Activated T-helper 1 cell treated with anti-CD3 and anti-CD28 coated beads, Interleukin-2, amount 50 U/mL, for 16 hours (primary cell): ENCODE measurements at regions not wholly inside any gene's neighbourhood (a gene's known extent, or its start where the extent isn't known, plus 50 kb on each side); places are given as distances from the start of the nearest gene placed in this dataset.

Source experiments
- DNase-seq, 2 donors: peaks; one replicate each; pipeline ENCODE4 v3.0.0-alpha.2; 2020; ENCODE audit warnings: low read depth in 1 of 2, low spot score in 1 of 2

- DNase-seq = no peak
These were observed 412.6 kb downstream of the DMRT2 start for GRCh38 chr9:1462626-1463308.

DNA sequence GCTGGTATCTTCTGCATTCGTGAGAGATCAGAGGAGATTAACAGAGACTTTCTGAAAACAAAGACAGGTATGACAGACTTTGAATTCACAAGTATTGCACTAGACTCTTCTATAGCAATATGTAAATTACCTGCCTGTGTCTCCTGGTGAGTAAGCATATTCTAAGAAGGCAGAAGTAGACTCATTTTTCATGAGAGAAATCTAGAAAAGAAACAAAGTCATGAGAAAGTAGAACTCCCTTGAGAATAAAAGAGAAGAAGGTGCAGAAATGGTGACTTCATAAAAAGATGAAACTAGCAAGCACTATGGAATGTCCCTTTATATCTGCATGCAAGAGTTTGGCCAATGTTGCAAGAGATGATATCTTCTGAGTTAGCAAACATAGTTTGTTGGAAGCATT lies 419.8 kb downstream of the DMRT2 start:
- DNase-seq = no peak

DNA sequence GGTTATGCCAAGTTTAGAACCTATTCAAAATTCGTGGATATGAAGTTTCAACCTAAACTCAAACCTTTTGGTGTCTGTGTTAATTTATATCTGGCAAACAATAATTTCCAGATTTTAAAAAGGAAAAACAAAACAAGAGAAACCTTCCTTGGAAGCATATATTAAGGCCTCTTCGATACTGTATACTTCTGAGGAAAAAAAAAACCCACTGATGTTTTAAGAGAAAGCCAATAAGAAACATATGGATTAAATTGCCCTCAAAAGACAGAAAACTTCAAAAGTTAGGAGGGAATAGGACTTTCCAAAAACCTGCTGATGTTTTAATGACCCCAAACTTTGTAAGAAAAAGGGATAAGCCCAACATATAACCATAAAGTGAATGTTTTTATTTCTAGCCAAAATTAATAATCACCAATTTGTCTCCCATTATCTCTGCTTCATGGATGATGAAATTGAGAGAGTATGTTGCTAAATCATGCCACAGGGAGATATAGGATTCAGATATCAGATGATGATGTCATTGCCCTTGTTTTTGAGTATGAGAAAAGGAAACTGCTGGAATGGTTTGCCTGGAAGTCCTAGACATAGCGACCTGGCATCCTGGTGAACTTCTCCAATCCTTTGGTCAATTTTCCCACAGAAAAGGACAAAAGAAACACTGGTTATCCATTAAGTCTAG lies 423.9 kb downstream of the DMRT2 start:
- no peak for DNase-seq

DNA sequence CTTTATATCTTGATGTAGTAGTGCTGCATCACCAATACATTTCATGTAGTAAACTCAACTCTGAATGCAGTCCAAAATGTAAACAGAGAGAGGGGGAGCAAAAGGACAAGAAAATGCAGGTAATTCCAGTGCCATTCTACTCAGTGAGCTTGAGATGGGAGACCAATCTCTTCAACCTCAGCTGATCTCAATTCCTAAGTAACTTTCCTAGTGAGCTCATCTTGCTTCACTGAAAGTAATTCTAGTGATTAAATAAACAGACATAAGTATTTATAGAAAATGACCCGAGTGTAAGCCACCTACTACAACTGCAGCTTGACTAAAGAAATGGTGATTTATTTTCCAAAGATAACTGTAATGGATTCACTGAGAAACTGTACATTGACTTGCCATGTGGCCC lies 424.5 kb downstream of the DMRT2 start:
- no peak for DNase-seq

DNA sequence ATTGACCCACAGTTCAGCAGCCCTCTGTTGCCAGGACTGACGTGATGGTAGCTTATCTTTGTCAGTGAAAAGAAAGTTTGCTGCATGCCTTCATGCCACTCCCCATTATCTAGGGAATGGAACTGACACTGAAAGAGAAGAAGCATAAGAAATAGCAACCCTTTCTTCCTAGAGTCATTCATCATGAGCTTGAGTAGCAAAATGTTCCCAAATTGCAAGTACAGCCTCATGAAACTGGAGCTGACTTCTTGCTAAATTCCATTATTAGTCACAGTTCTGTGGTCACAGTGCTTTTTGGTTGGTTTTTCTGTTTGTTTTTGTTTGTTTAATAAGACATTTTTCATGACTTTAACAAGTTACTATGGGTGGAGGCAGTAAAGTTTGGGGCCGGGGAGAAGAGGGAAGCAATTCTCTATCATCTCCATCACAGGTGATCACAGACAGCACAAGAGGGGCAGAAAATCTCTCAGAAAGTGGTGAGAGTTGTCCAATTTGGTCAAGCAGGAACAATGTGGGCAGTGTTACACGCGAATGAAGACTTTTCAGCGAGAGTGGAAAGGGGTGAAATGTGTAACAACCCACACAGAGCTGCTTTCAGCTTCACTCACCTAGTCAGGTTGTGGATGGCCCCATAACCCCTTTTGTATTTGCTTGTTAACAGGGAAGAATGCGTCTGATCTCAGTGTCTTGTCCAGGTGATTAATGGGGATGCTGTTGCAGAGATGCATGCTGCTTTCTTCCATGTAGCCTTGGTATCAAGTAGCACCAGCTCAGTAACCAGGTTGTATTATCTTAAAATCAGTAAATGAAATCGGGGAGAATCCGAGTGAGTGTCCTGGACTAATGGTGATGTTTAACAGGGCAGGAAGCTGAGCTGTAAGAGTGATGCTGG lies 440.4 kb downstream of the DMRT2 start:
- no peak for DNase-seq

- DNase-seq = no peak
These were observed 442.0 kb downstream of the DMRT2 start for GRCh38 chr9:1492156-1492555.

DNA sequence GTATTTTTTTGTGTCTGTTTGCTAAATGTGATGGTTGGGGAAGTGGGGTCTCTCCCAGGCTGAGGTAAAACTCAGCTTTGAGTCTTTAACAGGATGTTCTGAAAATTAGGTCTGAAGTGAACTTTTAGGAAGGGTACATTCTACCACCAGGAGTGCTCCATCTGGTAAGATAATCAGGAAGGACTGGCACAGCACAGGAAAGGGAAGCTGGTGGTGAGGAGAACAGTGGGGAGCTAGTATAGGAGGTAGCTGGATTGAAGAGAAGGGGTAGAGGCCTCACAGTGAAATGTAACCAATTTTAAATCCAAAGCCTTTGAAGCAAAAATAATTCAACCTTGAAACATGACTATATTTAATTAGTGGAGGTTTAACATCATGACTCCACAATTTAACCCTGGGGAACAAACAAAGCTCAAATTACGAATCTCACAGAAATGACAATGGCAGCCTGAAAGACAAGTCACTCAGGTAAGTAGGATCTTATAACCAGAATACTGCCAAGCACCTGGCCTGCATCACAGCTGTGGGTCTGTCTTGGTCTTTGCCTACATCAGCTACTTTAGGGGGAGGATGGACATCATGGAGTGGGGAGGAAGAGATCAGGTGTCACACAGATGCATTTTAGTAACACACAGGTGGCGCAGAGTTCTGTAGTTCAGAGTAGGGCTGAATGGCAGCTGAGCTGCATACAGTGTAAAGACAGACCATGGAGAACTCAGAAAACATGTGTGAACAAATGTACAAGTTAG lies 445.3 kb downstream of the DMRT2 start:
- no peak for DNase-seq

DNA sequence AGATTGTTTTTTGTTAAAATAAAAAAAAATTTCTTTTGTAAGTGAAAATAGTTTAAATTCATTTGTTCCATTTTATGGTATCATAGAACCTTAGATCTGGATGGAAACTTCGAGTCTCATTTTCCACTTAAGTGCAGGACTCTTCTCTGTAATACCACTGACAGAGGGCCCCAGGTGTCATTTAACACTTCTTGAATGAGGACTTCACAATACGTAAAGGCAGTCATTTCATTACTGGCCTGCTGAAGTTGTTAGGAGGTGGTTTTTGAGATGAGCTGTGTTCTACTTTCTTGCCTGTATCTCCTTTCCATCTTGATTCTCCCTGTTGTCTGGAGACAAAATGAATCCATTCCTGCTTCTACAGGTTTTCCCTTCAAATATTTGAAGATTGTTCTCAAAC lies 455.3 kb downstream of the DMRT2 start:
- no peak for DNase-seq

DNA sequence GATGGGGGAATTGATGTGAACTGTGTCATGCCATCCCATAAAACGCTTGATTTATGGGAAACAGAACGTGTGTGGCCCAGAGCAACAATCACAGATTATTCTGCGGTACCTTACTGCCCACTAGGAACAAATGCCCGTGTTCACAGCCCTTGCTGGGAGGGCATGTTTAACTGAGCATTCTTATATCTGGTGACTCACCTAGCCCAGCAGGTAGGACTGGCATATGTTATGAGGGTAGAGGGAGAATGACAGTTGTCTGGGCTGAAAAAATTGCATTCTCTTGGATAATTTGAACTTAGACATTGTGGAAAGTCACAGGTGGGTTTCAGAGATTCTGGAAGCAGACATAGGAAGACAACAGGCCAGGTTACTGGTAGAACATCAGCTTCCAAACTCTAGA lies 460.6 kb downstream of the DMRT2 start:
- DNase-seq = no peak

DNA sequence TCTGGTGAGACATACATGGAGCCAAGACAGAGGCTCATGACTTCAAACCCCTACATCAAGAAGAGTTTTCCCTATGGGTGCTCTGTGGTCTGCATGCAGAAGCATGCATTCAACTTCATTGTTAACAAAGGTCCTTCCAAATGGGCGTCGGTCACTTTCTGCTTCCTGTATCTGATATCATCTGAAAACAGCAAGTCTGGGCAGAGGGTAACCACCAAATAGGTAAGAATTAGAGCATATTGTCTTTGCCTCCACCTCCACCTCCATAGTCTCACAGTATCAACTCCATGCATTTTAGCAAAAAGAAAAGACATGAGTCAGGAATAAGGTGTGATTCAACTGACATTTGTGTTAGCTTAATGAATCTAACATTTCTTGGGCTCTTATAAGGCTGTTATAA lies 462.9 kb downstream of the DMRT2 start:
- DNase-seq = no peak

- DNase-seq = no peak
These were observed 464.1 kb downstream of the DMRT2 start for GRCh38 chr9:1514250-1514649.

GRCh38 chr9:1514776-1515363 lies 464.7 kb downstream of the DMRT2 start:
- no peak for DNase-seq

DNA sequence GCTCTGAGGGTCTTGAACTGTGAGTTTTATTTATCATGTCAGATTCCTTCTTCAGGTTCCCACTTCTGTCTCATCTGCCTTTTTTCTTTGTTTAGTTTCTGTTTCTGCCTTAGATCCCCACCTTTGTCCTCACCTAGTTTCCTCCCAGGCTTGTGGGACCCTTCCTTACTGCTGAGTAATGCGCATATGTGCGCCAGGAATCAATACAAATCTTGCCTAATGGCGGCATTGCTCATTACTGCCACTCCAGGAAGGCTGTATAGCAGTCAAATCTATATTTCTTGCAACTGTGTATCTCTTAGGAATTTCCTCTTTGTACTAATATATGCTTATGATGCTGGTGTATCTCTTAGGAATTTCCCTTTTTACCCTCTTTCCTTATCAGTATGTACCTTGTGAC lies 465.4 kb downstream of the DMRT2 start:
- DNase-seq = no peak

- DNase-seq = no peak
These were observed 471.4 kb downstream of the DMRT2 start for GRCh38 chr9:1521547-1521946.

- no peak for DNase-seq
These were observed 472.1 kb downstream of the DMRT2 start for GRCh38 chr9:1522219-1522767.

DNA sequence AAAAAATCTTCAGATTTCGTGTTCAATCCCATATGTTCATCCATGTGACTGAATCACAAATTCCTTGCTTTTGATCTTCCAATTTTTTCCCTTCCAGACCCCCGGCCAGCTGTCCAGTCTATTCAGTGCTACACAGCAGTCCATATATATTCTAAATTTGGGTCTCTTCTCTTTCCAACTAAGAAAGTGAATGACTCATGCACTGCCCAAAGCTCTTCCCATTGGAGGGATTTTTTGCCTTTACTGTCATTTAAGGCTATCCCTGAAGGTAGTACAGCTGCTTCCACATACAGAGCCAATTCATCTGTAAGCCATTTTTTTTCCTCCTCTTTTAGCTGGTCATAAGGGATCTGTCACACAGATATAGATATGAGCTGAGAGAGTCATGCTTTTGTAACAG lies 478.3 kb downstream of the DMRT2 start:
- no peak for DNase-seq

DNA sequence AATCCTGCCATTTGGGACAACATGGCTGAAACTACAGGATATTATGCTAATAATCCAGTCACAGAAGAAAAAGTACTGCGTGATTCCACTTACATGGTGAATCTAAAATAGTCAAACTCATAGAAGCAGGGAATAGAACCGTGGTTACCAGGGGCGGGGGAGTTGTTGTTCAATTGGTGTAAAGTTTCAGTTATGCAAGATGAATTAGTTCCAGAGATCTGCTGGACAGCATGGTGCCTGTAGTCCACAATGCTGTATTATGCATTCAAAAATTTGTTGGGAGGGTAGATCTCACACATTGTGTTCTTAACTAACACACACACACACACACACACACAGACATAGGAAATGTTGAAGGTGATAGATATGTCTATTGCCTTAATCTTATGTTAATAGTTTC lies 480.5 kb downstream of the DMRT2 start:
- DNase-seq = no peak

- DNase-seq = no peak
These were observed 481.3 kb downstream of the DMRT2 start for GRCh38 chr9:1531424-1531823.

DNA sequence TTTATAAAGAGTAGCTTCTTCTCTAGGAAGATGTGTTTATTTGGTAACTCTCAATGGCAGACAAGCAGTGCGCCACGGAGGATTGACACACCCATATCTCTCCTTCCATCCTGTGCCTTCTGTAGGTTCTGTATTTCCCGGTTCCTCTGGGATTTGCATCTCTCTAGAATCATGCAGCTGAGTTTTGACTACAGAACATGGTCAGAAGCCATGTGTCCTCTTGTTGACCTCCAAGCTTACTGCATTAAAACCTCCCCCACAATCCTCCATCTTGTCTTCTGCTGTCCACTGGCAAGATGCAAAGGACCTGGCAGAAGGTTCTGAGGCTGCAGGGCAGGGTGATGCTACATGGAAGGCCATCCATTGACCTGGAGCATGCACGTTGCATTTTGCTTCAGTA lies 482.0 kb downstream of the DMRT2 start:
- no peak for DNase-seq

GRCh38 chr9:1535051-1535450 lies 480.1 kb upstream of the SMARCA2 start:
- no peak for DNase-seq

GRCh38 chr9:1535599-1535998 lies 479.5 kb upstream of the SMARCA2 start:
- DNase-seq = no peak
